ENCODE measurements at regions not wholly inside any gene's neighbourhood (a gene's known extent, or its start where the extent isn't known, plus 50 kb on each side); places are given as distances from the start of the nearest gene placed in this dataset.
"Not testable (repeated sequence)": the region's sequence is repeated elsewhere in the genome, so short reads cannot be mapped to it uniquely, and the experiment has no call there.

DNA sequence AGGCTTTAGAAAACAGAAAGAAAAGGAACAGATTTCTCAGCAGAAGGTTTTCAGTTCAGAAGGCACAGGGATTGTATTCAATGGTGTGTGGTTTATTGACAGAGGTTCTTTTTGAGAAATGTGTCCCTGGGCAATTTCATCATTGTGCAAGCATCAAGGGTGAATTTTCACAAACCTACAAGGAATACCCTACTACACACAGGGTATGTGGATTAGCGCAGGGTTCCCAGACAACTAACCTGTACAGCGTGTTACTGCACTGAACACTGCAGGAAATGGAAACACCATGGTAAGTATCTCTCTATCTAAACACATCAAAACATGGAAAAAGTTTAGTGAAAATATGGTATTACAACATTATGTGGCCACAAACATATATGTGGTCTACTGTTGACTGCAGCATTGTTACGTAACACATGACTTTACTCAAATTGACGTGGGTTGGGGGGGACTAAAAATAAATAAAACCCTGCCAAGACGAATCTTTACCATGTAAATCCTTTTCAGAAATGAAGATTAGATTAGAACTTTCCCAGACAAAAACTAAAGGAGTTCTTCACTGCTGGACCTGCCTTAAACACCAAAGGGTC, 893.1 kb downstream of the TMEM121 start:
- Histone ChIP-seq H3K4me3 (ENCODE audit: low read depth in 1 of 2, low read length in 2 of 2) (no peak overlapping the region), H3K27ac (ENCODE audit: low read length) (no peak overlapping the region), H3K9me3 (ENCODE audit: control insufficient read depth in 1 of 2, low read length in 2 of 2) (no peaks in the 10 kb centered on the region), H3K27me3 (ENCODE audit: low read depth, low read length) (no peaks in the 10 kb centered on the region), H3K4me1 (ENCODE audit: control insufficient read depth in 1 of 2, insufficient read depth in 2 of 2, low read length in 2 of 2) (no peaks in the 10 kb centered on the region), H3K36me3 (ENCODE audit: control insufficient read depth in 1 of 2, insufficient read depth in 2 of 2, low read length in 2 of 2) (no peaks in the 10 kb centered on the region)

DNA sequence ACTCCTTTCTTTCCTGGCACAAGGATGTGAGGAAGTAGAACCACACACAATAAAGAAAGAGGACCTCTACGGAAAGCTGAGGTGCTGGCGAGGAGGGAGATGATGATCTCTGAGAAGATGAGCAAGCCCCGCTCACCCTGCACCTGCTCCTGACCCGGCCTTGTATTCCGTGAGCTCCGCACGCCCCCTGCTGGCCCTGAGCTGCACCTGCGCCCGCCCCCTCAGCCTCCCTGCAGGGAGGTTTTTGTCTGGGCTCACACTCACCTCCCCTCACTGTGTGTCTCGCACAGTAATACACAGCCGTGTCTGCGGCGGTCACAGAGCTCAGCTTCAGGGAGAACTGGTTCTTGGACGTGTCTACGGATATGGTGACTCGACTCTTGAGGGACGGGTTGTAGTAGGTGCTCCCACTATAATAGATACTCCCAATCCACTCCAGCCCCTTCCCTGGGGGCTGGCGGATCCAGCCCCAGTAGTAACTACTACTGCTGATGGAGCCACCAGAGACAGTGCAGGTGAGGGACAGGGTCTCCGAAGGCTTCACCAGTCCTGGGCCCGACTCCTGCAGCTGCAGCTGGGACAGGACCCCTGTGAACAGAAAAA, 895.1 kb downstream of the TMEM121 start:
- H3K9me3 ChIP-seq (ENCODE audit: control insufficient read depth in 1 of 2, low read length in 2 of 2); H3K27ac ChIP-seq (ENCODE audit: low read length); H3K27me3 ChIP-seq (ENCODE audit: low read depth, low read length); H3K4me3 ChIP-seq (ENCODE audit: low read depth in 1 of 2, low read length in 2 of 2); H3K36me3 ChIP-seq (ENCODE audit: control insufficient read depth in 1 of 2, insufficient read depth in 2 of 2, low read length in 2 of 2); H3K4me1 ChIP-seq (ENCODE audit: control insufficient read depth in 1 of 2, insufficient read depth in 2 of 2, low read length in 2 of 2): not testable (repeated sequence)

DNA sequence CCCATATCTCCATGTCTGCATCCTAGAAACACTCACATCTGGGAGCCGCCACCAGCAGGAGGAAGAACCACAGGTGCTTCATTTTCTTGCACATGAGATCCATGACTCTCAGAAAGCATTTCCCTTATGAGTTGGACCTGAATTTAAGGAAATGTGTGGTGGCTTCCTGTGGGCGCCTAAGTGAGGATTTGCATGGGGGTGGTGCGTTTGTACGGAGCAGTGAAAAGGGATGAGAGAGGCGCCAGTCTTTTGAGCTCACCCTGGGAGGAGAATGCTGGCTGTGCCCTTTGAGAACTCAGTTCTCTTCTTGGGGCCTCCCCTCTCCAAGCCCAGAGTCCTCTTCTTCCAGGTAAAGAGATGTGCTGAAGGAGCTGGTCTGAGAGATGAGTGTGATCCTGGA, 895.7 kb downstream of the TMEM121 start:
- H3K4me3 ChIP-seq (ENCODE audit: low read depth in 1 of 2, low read length in 2 of 2) = no peak overlapping the region
- H3K36me3 ChIP-seq (ENCODE audit: control insufficient read depth in 1 of 2, insufficient read depth in 2 of 2, low read length in 2 of 2) = no peaks in the 10 kb centered on the region
- H3K27ac ChIP-seq (ENCODE audit: low read length) = no peak overlapping the region
- H3K4me1 ChIP-seq (ENCODE audit: control insufficient read depth in 1 of 2, insufficient read depth in 2 of 2, low read length in 2 of 2) = no peaks in the 10 kb centered on the region
- no peaks in the 10 kb centered on the region for H3K9me3 ChIP-seq (ENCODE audit: control insufficient read depth in 1 of 2, low read length in 2 of 2)
- no peaks in the 10 kb centered on the region for H3K27me3 ChIP-seq (ENCODE audit: low read depth, low read length)

DNA sequence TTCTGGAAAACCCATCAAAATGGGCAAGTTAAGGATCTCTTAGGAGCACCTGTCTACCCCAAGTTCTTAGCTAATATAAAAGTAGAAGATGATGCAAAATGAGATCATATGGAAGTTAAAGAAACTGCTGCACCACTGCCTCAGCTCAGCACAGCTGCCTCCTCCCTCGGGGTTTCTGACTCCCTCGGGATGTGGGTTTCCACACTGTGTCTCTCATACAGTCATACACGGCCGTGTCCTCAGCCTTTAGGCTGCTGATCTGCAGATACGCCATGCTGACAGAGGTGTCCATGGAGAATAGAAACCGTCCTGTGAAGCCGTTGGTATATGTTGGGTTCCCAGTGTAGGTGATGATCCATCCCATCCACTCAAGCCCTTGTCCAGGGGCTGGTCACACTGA, 898.8 kb downstream of the TMEM121 start:
- not testable (repeated sequence) for H3K4me1 ChIP-seq (ENCODE audit: control insufficient read depth in 1 of 2, insufficient read depth in 2 of 2, low read length in 2 of 2); H3K4me3 ChIP-seq (ENCODE audit: low read depth in 1 of 2, low read length in 2 of 2); H3K36me3 ChIP-seq (ENCODE audit: control insufficient read depth in 1 of 2, insufficient read depth in 2 of 2, low read length in 2 of 2)

DNA sequence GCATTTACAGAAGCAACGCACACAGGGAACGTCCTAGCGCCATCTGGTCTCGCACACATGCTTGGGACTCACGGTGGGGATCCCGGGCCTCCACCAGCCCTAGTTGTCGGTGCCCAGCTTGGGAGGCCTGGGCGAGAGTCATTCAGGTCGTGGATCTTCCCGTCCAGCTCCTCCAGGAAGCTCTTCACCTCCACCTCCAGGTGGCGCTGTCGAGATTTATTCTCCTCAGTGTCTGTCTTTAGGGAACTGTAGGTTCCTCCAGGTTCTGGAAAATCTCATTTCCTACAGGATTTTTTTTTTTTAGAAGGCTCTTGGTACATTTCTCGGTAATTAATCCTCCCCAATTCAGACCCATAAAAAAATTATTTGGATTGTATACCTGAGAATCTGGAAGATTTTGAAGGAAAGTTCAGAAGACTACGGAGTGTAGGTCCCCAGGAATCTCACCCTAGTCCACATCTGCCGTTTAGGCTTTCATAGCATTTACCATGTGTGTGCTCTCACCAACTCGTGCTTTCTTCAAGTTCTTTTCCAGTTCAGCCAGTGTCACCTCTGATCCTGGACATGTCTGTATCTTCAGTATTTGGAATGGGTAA, 910.0 kb downstream of the TMEM121 start:
- Histone ChIP-seq H3K4me3 (ENCODE audit: low read depth in 1 of 2, low read length in 2 of 2) (no peak overlapping the region), H3K9me3 (ENCODE audit: control insufficient read depth in 1 of 2, low read length in 2 of 2) (no peaks in the 10 kb centered on the region), H3K36me3 (ENCODE audit: control insufficient read depth in 1 of 2, insufficient read depth in 2 of 2, low read length in 2 of 2) (no peaks in the 10 kb centered on the region), H3K27ac (ENCODE audit: low read length) (no peak overlapping the region), H3K4me1 (ENCODE audit: control insufficient read depth in 1 of 2, insufficient read depth in 2 of 2, low read length in 2 of 2) (no peaks in the 10 kb centered on the region), H3K27me3 (ENCODE audit: low read depth, low read length) (no peaks in the 10 kb centered on the region)

More for the DNA sequence above, 898.8 kb downstream of the TMEM121 start:
- H3K9me3 ChIP-seq (ENCODE audit: control insufficient read depth in 1 of 2, low read length in 2 of 2); H3K27ac ChIP-seq (ENCODE audit: low read length); H3K27me3 ChIP-seq (ENCODE audit: low read depth, low read length): not testable (repeated sequence)

DNA sequence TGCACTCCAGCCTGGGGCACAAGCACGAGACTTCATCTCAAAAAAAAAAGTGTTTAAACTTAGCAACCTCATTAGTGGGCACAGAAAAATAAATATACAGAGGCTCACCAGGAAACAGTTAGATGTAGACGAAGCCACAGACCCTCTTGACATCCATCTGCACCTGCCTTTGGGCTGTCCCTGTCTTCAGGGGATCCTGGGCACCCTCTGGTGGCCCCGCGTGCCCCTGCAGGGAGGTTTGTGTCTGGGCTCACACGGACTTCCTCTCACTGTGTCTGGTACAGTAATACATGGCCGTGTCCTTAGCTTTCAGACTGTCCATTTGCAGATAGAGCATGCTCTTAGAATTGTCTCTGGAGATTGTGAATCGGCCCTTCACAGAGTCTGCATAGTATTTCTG, 916.5 kb downstream of the TMEM121 start:
- H3K4me1 ChIP-seq (ENCODE audit: control insufficient read depth in 1 of 2, insufficient read depth in 2 of 2, low read length in 2 of 2) = no peaks in the 10 kb centered on the region
- no peak overlapping the region for H3K27ac ChIP-seq (ENCODE audit: low read length)
- H3K4me3 ChIP-seq (ENCODE audit: low read depth in 1 of 2, low read length in 2 of 2) = no peak overlapping the region
- H3K27me3 ChIP-seq (ENCODE audit: low read depth, low read length) = no peaks in the 10 kb centered on the region
- H3K9me3 ChIP-seq (ENCODE audit: control insufficient read depth in 1 of 2, low read length in 2 of 2) = no peaks in the 10 kb centered on the region
- no peaks in the 10 kb centered on the region for H3K36me3 ChIP-seq (ENCODE audit: control insufficient read depth in 1 of 2, insufficient read depth in 2 of 2, low read length in 2 of 2)

DNA sequence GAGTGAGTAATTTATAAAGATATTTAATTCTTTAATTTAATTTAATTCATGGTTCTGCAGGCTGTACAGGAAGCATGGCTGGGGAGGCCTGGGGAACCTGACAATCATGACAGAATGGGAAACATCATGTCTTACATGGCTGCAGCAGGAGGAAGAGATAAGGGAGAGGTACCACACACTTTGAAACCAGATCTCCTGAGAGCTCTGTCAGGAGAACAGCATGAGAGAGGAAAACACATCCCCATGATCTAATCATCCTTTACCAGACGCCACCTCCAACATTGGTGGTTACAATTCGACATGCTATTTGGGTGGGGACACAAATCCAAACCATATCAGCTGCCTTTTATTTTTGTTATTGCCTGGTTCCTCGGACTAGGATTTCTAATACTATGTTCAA, 928.6 kb downstream of the TMEM121 start:
- Histone ChIP-seq H3K36me3 (ENCODE audit: control insufficient read depth in 1 of 2, insufficient read depth in 2 of 2, low read length in 2 of 2) (no peaks in the 10 kb centered on the region), H3K27me3 (ENCODE audit: low read depth, low read length) (no peaks in the 10 kb centered on the region), H3K9me3 (ENCODE audit: control insufficient read depth in 1 of 2, low read length in 2 of 2) (no peaks in the 10 kb centered on the region), H3K4me3 (ENCODE audit: low read depth in 1 of 2, low read length in 2 of 2) (no peak overlapping the region), H3K4me1 (ENCODE audit: control insufficient read depth in 1 of 2, insufficient read depth in 2 of 2, low read length in 2 of 2) (no peaks in the 10 kb centered on the region), H3K27ac (ENCODE audit: low read length) (no peak overlapping the region)

DNA sequence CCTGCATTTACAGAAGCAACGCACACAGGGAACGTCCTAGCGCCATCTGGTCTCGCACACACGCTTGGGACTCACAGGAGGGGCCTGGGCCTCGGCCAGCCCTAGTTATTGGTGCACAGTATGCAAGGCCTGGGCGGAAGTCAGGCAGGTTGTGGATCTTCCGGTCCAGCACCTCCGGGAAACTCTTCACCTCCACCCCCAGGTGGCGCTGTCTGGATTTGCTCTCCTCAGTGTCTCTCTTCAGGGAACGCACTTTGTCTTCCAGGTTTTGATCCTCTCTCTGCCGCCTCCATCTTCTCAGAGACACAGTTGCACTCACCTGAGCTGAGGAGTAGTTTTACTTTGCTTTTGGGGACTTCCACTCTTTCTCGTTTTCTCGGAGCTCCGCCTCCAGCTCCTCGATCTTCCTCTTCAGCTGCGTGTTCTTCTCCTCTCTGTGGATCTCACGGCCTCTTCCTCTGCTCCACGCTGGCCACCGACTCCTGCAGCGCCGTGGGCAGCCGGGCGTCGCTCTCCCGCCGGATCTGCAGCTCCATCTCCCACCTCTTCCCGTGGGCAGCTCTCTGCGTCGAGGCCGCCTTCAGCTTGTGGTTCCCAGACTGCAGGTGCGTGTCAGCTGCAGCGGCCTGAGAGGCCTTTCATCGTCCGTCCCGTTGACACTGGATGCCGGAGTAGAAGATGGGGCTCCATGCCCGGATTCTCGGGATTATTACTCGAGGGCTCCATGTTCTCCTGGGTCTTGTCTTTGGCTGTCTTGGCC, 933.8 kb downstream of the TMEM121 start:
- Histone ChIP-seq H3K27me3 (ENCODE audit: low read depth, low read length) (no peaks in the 10 kb centered on the region), H3K36me3 (ENCODE audit: control insufficient read depth in 1 of 2, insufficient read depth in 2 of 2, low read length in 2 of 2) (no peaks in the 10 kb centered on the region), H3K4me1 (ENCODE audit: control insufficient read depth in 1 of 2, insufficient read depth in 2 of 2, low read length in 2 of 2) (no peaks in the 10 kb centered on the region), H3K9me3 (ENCODE audit: control insufficient read depth in 1 of 2, low read length in 2 of 2) (no peaks in the 10 kb centered on the region), H3K27ac (ENCODE audit: low read length) (no peak overlapping the region), H3K4me3 (ENCODE audit: low read depth in 1 of 2, low read length in 2 of 2) (no peak overlapping the region)

DNA sequence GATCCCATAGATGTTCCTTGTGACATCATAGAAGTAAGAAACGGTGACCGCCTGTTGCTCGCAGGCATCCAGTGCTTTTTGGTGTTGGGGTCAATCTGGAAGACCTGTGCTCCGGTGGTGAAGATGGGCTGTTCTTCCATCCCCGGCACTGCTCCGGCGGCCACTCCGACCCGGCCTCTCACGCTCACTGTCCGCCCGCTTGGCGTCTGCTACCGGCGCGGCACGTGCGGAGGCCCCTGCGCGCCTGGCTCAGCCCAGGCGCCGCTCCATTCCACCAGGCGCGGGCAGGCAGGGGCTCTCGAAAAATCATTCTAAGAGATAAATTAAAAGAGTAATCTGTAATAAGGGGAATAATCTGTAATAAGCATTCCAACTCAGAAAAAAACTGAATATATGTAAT, 934.5 kb downstream of the TMEM121 start:
- H3K4me1 ChIP-seq (ENCODE audit: control insufficient read depth in 1 of 2, insufficient read depth in 2 of 2, low read length in 2 of 2) = no peaks in the 10 kb centered on the region
- no peak overlapping the region for H3K27ac ChIP-seq (ENCODE audit: low read length)
- no peaks in the 10 kb centered on the region for H3K36me3 ChIP-seq (ENCODE audit: control insufficient read depth in 1 of 2, insufficient read depth in 2 of 2, low read length in 2 of 2)
- no peaks in the 10 kb centered on the region for H3K27me3 ChIP-seq (ENCODE audit: low read depth, low read length)
- H3K9me3 ChIP-seq (ENCODE audit: control insufficient read depth in 1 of 2, low read length in 2 of 2) = no peaks in the 10 kb centered on the region
- no peak overlapping the region for H3K4me3 ChIP-seq (ENCODE audit: low read depth in 1 of 2, low read length in 2 of 2)

DNA sequence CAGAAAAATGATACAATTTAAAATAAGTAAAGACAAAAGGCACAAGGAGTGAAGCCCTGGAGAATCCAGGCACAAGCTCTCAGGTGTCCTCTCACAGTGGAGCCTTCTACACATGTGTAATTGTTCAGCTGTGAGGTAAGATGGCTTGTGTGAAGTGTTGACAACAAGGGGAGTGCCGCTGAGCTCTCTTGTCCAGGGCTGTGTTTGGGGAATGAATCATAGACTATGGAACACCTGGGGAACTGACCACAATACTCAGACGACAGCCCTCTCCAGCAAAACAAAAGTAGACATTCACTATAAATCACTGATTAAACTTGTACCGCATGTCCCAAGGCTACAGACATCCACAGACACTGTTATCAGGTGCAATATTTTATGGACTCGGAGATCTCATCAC, 940.1 kb downstream of the TMEM121 start:
- H3K36me3 ChIP-seq (ENCODE audit: control insufficient read depth in 1 of 2, insufficient read depth in 2 of 2, low read length in 2 of 2); H3K27ac ChIP-seq (ENCODE audit: low read length); H3K27me3 ChIP-seq (ENCODE audit: low read depth, low read length); H3K4me1 ChIP-seq (ENCODE audit: control insufficient read depth in 1 of 2, insufficient read depth in 2 of 2, low read length in 2 of 2); H3K4me3 ChIP-seq (ENCODE audit: low read depth in 1 of 2, low read length in 2 of 2); H3K9me3 ChIP-seq (ENCODE audit: control insufficient read depth in 1 of 2, low read length in 2 of 2): not testable (repeated sequence)

DNA sequence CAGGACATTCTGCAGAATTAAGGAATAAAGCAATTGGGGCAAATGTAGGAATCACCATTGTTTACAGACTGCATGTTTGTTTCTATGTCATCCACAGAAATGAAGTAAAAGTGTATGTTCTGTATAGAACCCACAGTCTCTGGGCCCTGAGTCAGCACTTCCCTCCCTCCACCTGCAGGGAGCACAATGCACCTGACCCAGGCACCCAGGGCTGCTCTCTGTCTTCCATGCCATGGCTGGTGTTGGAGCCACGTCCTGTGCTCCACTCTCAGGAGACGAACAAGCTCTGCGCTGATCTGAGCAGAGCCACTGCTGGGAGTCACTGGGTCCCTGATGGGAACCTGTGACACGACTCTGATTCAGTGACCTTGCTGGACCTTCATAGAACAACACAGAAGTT, 942.5 kb downstream of the TMEM121 start:
- not testable (repeated sequence) for H3K4me3 ChIP-seq (ENCODE audit: low read depth in 1 of 2, low read length in 2 of 2); H3K9me3 ChIP-seq (ENCODE audit: control insufficient read depth in 1 of 2, low read length in 2 of 2); H3K36me3 ChIP-seq (ENCODE audit: control insufficient read depth in 1 of 2, insufficient read depth in 2 of 2, low read length in 2 of 2); H3K27me3 ChIP-seq (ENCODE audit: low read depth, low read length); H3K4me1 ChIP-seq (ENCODE audit: control insufficient read depth in 1 of 2, insufficient read depth in 2 of 2, low read length in 2 of 2); H3K27ac ChIP-seq (ENCODE audit: low read length)

All from muscle layer of duodenum (tissue), 2 donors.